Lung (tissue), 11 donors: ENCODE measurements at regions not wholly inside any gene's neighbourhood (a gene's known extent, or its start where the extent isn't known, plus 50 kb on each side); places are given as distances from the start of the nearest gene placed in this dataset.

Experiments used
- ATAC-seq: fragments of 200-7000 bp; cut with Tn5 transposase; one replicate; pipeline ENCODE4 v1.9.1; 2020; ENCODE audit warnings: moderate number of reproducible peaks; ENCODE audit not compliant: insufficient read depth, low FRiP score
- DNase-seq, 3 donors: peaks; one replicate each; pipeline ENCODE4 v3.0.0-alpha.2; 2013 to 2017
- H3K27ac ChIP-seq, 2 donors: one replicate each; pipeline ENCODE4 v1.5.1; 2013; ENCODE audit warnings: mild to moderate bottlenecking in 2 of 2, moderate library complexity in 2 of 2, control low read depth in 1 of 2, inconsistent platforms in 1 of 2, low read depth in 1 of 2, low read length in 1 of 2
- H3K27me3 ChIP-seq, 3 donors: one replicate each; pipeline ENCODE4 v1.5.1; 2013; ENCODE audit warnings: low read length in 2 of 3; ENCODE audit not compliant: control insufficient read depth in 3 of 3, insufficient read depth in 3 of 3
- H3K36me3 ChIP-seq, 4 donors: one replicate each; pipeline ENCODE4 v1.5.1; 2013; ENCODE audit warnings: low read length in 4 of 4, mild to moderate bottlenecking in 1 of 4, moderate library complexity in 1 of 4; ENCODE audit not compliant: control insufficient read depth in 4 of 4, insufficient read depth in 4 of 4
- H3K4me1 ChIP-seq, 5 donors: one replicate each; pipeline ENCODE4 v1.5.1; 2013; ENCODE audit warnings: low read length in 5 of 5, mild to moderate bottlenecking in 2 of 5, moderate library complexity in 1 of 5; ENCODE audit not compliant: control insufficient read depth in 5 of 5, insufficient read depth in 5 of 5
- H3K4me3 ChIP-seq: one replicate; pipeline ENCODE4 v1.5.1; 2013; ENCODE audit warnings: mild to moderate bottlenecking, control low read depth, moderate library complexity
- H3K9ac ChIP-seq, 2 donors: one replicate each; pipeline ENCODE4 v1.5.1; 2013; ENCODE audit warnings: low read length in 2 of 2, control low read depth in 1 of 2; ENCODE audit not compliant: insufficient read depth in 1 of 2
- H3K9me3 ChIP-seq, 4 donors: one replicate each; pipeline ENCODE4 v1.5.1; 2013; ENCODE audit warnings: low read length in 3 of 4, mild to moderate bottlenecking in 1 of 4, moderate library complexity in 1 of 4; ENCODE audit not compliant: control insufficient read depth in 4 of 4, insufficient read depth in 3 of 4
- WGBS, 2 donors: extraction: QIAGEN DNeasy Blood & Tissue Kit; methylation state at CpG; one replicate each; pipeline ENCODE4 v1.1.7; 2013; 5-methylcytosine and 5-hydroxymethylcytosine counted together
- TF ChIP-seq, protein P1 (sequence below): IDR thresholded peaks from 2 replicates; pipeline ENCODE4 v1.5.1; 2012; ENCODE audit warnings: mild to moderate bottlenecking; ENCODE audit errors: control extremely low read depth, extremely low read depth
- donor health status: control.
- donor health status: control.
- donor health status: Bipolar disorder and iron deficiency.
- donor health status: healthy.
- donor health status: DM: yes; HTN: yes; CAD: no.

DNA sequence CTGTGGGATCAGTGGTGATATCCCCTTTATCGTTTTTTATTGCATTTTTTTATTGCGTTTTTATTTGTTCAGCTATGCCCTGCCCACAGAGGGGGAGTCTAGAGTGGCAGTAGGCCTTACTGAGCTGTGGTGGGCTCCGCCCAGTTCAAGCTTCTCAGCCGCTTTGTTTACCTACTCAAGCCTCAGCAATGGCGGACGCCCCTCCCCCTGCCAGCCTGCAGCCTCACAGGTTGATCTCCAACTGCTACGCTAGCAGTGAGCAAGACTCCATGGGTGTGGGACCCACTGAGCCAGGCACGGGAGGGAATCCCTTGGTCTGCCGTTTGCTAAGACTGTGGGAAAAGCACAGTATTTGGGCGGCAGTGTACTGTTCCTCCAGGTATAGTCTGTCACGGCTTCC lies 500.6 kb upstream of the MCTP2 start:
- WGBS, 2 donors: 90 to 91% methylated on average over 11 of the region's 11 CpGs
- Histone ChIP-seq H3K4me3 (no peak overlapping the region), H3K36me3 (no peaks in the 10 kb centered on the region), H3K9ac (no peak overlapping the region), H3K9me3 (peaks cover 0 to 5% (median under 1%) of the 10 kb centered on the region in 4 donors), H3K27me3 (no peaks in the 10 kb centered on the region), H3K4me1 (no peaks in the 10 kb centered on the region), H3K27ac (no peak overlapping the region)
- DNase-seq (no peak), ATAC-seq (no peak)
- TF ChIP-seq, protein P1, sequence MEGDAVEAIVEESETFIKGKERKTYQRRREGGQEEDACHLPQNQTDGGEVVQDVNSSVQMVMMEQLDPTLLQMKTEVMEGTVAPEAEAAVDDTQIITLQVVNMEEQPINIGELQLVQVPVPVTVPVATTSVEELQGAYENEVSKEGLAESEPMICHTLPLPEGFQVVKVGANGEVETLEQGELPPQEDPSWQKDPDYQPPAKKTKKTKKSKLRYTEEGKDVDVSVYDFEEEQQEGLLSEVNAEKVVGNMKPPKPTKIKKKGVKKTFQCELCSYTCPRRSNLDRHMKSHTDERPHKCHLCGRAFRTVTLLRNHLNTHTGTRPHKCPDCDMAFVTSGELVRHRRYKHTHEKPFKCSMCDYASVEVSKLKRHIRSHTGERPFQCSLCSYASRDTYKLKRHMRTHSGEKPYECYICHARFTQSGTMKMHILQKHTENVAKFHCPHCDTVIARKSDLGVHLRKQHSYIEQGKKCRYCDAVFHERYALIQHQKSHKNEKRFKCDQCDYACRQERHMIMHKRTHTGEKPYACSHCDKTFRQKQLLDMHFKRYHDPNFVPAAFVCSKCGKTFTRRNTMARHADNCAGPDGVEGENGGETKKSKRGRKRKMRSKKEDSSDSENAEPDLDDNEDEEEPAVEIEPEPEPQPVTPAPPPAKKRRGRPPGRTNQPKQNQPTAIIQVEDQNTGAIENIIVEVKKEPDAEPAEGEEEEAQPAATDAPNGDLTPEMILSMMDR: no peak

DNA sequence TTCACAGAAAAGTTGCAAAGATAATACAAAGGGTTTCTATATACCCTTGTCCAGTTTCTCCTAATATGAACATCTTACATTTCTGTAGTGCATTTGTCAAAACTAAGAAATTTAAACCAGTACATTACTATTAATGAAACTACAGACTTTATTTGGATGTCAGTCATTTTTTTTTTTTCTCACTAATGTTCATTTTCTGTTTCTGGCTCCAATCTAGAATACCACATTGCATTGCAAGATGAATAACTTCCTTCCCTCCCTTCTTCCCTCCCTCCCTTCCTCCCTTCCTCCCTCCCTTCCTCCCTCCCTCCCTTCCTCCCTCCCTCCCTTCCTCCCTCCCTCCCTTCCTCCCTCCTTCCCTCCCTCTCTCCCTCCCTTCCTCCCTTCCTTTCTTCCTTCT lies 509.2 kb upstream of the MCTP2 start:
- TF ChIP-seq, protein P1: no peak
- Histone ChIP-seq H3K9me3 (peaks cover 0 to 4% (median 0%) of the 10 kb centered on the region in 4 donors), H3K9ac (no peak overlapping the region), H3K27ac (no peak overlapping the region), H3K27me3 (no peaks in the 10 kb centered on the region), H3K4me1 (no peaks in the 10 kb centered on the region), H3K4me3 (no peak overlapping the region), H3K36me3 (no peaks in the 10 kb centered on the region)
- DNase-seq: no peak
- ATAC-seq: no peak

DNA sequence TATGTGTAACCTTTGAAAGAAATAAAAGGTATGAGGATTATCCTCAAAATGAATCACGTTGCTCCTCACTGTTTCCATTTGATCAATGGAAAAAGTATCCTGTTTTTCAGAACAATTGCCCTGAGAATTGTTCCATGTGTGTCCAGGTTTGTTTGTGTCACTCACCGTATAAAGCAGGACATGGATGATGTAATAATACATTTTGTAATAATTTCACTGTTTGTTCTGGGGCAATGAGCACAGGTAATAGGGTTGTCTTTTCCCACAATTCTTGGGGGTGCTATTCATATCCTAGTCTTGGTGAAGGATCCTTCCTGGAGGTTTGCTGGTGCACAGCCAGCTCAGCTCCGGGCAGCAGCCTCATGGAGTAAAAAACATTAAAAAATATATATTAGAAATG lies 510.8 kb upstream of the MCTP2 start:
- H3K36me3 ChIP-seq: no peaks in the 10 kb centered on the region
- ATAC-seq: no peak
- H3K4me3 ChIP-seq: no peak overlapping the region
- WGBS, 2 donors: 77 to 78% methylated on average over 3 of the region's 3 CpGs
- no peak overlapping the region for H3K27ac ChIP-seq
- DNase-seq: no peak
- TF ChIP-seq, protein P1: no peak
- H3K4me1 ChIP-seq: no peaks in the 10 kb centered on the region
- no peaks in the 10 kb centered on the region for H3K27me3 ChIP-seq
- H3K9me3 ChIP-seq: peaks cover 0 to 4% (median 0%) of the 10 kb centered on the region in 4 donors
- no peak overlapping the region for H3K9ac ChIP-seq

DNA sequence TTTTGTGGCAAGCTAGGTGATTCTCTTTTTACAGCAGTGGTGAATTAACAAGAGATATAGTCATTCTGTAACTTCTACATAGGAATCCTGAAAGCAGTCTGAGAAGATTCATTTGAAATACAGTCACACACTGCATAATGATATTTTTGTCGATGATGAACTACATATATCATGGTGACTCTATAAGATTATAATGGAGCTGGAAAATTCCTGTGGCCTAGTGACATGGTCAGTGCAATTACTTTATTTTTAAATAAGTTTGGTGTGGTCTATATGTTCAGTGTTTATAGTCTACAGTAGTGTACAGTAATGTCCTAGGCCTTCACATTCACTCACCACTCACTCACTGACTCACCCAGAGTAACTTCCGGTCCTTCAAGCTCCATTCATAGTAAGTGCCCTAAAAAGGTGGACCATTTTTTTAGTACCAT lies 511.4 kb upstream of the MCTP2 start:
- DNase-seq (no peak), ATAC-seq (no peak)
- H3K27ac ChIP-seq: no peak overlapping the region
- H3K4me1 ChIP-seq: no peaks in the 10 kb centered on the region
- peaks cover 0 to 4% (median 0%) of the 10 kb centered on the region in 4 donors for H3K9me3 ChIP-seq
- H3K9ac ChIP-seq: no peak overlapping the region
- WGBS, 2 donors: 93 to 97% methylated on average over 2 of the region's 2 CpGs
- TF ChIP-seq, protein P1: no peak
- H3K4me3 ChIP-seq: no peak overlapping the region
- no peaks in the 10 kb centered on the region for H3K36me3 ChIP-seq
- no peaks in the 10 kb centered on the region for H3K27me3 ChIP-seq
